AG20443 (cell line): ENCODE measurements at regions not wholly inside any gene's neighbourhood (a gene's known extent, or its start where the extent isn't known, plus 50 kb on each side); places are given as distances from the start of the nearest gene placed in this dataset.

Experiments
- DNase-seq: peaks from one replicate; pipeline ENCODE4 v3.0.0; 2012; ENCODE audit warnings: low spot score, mixed read lengths

DNA sequence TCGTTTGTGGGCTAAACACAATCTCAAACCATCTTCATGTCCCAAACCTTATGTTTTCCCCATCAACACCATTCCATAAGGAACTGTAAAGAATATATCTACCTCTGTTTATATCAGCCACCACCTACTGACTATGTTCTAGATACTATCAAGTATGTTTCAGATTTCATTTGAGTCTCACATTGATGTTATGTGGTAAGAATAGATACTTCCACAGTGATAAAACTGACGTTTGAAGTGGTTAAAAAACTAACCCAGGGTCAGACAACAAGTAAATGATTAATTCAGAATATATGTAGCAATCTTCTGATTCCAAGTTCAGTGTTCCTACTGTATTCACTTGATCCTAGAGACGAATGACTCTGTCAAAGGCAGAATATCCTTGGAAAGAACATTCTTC lies 156.8 kb upstream of the RASGEF1B start:
- DNase-seq, result no peak

DNA sequence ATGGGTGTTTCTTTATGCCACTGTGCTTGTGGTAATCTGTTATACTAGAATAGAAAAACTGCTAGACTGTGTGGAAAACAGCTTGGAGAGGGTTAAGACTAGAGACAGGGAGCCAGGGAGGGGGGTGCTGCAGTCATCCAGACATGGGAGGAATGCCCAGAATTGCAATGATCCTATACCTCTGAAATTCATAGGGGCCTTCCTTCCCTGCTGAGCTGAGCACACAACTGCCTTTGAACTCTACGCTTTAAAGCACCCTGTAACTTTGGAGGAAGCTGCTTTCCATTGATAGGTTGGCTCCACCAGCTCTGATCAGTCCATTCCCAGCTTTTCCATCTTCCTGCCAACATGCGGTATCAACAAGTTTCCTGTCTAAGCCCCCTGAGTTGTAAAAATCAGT lies 155.9 kb upstream of the RASGEF1B start:
- DNase-seq, result no peak

DNA sequence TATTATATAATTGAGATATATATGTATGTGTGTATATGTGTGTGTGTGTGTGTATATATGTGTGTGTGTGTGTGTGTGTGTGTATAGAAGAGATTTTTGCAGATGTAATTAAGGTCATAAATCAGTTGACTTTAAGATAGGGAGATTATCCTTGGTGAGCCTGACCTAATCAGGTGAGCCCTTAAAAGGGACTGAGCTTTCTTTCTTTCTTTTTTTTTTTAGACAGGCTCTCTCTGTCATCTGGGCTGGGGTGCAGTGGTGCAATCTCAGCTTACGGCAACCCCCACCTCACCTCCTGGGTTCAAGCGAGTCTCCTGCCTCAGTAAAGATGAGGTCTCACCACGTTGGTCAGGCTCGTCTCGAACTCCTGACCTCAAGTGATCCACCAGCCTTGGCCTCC lies 155.1 kb upstream of the RASGEF1B start:
- no peak for DNase-seq

GRCh38 chr4:81625422-81626417 lies 154.0 kb upstream of the RASGEF1B start:
- DNase-seq, result no peak

- DNase-seq, result no peak
Observed at GRCh38 chr4:81623434-81623833, 151.7 kb upstream of the RASGEF1B start.

GRCh38 chr4:81622474-81623184 lies 150.9 kb upstream of the RASGEF1B start:
- no peak for DNase-seq

- no peak for DNase-seq
Observed at GRCh38 chr4:81622028-81622427, 150.3 kb upstream of the RASGEF1B start.

DNA sequence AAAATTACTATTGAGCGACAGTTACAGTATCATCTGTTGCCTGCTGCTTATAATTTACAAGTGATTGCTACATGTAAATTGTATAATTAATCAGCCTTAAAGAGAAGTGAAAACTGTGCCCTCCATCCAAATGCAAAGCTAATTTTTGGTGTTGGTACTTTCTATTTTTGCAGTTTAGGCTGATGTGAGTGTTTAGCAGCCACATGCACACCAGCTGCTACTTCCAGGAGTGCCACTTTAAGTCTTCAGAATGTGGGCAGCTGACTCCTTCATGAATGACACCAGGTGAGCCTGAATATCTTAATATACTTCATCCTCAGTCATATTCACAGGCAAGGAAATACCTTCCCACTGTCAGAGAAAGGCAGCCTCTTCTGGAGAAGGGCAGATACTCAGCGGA lies 149.8 kb upstream of the RASGEF1B start:
- no peak for DNase-seq

GRCh38 chr4:81620442-81620841 lies 148.7 kb upstream of the RASGEF1B start:
- no peak for DNase-seq

- DNase-seq, result no peak
Observed at GRCh38 chr4:81617545-81617944, 145.8 kb upstream of the RASGEF1B start.

DNA sequence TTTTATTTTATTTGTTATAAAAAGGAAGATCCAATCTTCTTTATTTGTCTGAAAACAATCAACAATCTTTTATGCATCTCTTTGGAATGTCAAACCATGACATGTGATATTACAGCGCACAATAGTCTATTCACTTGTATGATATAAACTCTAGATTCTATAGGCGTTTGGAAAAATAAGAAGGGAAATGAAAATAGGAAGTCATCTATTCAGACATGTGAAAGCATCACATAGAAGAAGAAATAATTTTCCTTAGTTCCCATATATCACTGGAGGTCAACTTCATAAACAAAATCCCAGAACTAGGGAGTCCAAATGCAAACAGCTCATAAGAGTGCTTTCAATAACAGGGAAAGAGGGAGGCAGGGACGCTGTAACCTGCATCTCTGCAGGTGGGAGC lies 139.5 kb upstream of the RASGEF1B start:
- DNase-seq, result no peak

- DNase-seq, result no peak
Observed at GRCh38 chr4:81609844-81610243, 138.1 kb upstream of the RASGEF1B start.

DNA sequence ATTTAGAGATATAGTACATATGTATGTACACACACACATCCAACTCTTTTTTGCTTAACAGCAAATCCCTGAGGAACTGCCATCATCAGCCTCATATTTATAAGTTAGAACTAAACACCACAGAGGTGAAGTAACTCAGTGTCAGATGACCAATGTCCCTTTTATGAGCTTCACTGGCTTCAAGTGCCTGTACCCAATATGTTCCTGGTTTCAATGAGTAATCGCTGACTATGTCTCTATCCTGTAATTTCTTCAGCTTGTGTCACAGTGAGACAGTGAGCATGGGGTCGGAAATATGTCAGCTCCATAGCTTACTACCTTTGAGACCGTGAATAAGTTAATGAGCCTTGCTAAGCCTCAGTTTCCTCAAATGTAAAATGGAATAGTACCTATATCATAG lies 136.2 kb upstream of the RASGEF1B start:
- no peak for DNase-seq

GRCh38 chr4:81606801-81607501 lies 135.2 kb upstream of the RASGEF1B start:
- DNase-seq, result peak; percentile 41

DNA sequence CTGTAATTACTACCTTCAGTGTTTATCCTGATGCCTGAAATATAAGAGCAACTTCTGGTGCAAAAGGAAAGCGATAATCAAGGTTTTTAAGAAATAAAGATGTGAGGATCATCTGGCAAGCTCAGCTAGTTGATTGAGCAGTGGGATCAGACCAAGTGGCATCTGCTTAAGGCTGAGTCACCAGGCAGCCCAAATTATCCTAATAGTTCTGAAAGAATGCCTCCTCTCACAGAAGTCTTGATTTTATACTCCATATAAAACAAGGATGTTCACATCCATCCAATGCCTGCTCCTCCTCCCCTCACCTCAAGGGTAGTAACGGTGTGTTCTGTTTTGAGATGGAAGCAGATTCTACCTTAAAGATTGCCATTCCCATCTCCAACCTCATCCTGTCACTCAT lies 134.5 kb upstream of the RASGEF1B start:
- peak; percentile 15 for DNase-seq

DNA sequence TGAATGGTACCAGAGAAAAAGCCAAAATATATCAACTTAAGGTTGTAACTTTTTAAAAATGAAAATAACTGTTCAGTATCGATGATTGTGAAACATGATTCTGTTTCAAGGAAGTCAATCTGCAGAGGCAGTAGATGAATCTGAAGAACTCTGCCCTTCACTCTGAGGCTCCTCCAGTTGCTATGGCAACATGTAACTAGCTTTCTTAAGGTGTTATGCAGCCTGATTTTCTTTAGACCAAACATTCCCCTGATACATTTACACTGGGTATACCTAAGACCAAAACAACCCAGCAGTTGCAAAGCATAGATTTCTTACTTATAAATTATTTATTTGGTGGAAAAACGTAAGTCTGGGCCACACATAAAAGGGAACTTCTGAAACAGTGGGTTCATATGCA lies 133.6 kb upstream of the RASGEF1B start:
- DNase-seq, result no peak

GRCh38 chr4:81604683-81605218 lies 133.0 kb upstream of the RASGEF1B start:
- DNase-seq, result no peak

DNA sequence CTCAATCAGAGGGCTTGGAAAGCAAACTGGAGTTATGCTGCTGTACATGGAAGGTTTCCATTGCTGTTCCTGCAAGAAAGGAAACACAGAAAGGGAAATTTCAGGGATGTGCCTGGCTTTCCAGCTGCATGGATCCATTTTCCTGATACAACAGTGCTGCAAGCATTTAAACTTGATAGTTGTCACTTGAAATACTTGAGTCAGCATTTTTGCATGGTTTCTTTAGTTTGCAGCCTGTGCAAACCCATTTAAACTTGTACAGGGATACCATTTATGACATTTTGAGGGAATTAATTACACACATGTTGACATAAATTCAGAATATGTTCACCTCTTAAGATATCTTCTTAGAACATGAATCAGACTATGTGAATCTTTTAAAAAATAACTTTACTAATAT lies 131.1 kb upstream of the RASGEF1B start:
- no peak for DNase-seq

- no peak for DNase-seq
Observed at GRCh38 chr4:81601358-81601694, 129.6 kb upstream of the RASGEF1B start.

- DNase-seq, result no peak
Observed at GRCh38 chr4:81600520-81601357, 129.0 kb upstream of the RASGEF1B start.

GRCh38 chr4:81599742-81600380 lies 128.2 kb upstream of the RASGEF1B start:
- no peak for DNase-seq
